CD4-positive, alpha-beta T cell (primary cell): ENCODE measurements at regions not wholly inside any gene's neighbourhood (a gene's known extent, or its start where the extent isn't known, plus 50 kb on each side); places are given as distances from the start of the nearest gene placed in this dataset.

Experiments
- ATAC-seq: fragments of 200-7000 bp; cut with Tn5 transposase; one replicate; pipeline ENCODE4 v1.10.0; 2022; ENCODE audit warnings: mild to moderate bottlenecking; ENCODE audit not compliant: poor library complexity
- CTCF ChIA-PET: fragments of 350-600 bp; sonication (Branson Sonifier 250); formaldehyde crosslinking; loops from one replicate; lab custom pipeline; 2021; ENCODE audit warnings: antibody characterized with exemption, inconsistent platforms; lab: Charles Lee
- POLR2A ChIA-PET: fragments of 350-600 bp; sonication (Branson Sonifier 250); formaldehyde crosslinking; loops from one replicate; lab custom pipeline; 2021; ENCODE audit warnings: antibody characterized with exemption, inconsistent platforms; lab: Charles Lee
- DNase-seq, 14 experiments: peaks; one replicate each; pipeline ENCODE4 v3.0.0-alpha.2; 2013 to 2020; ENCODE audit warnings: mixed read lengths in 2 of 14
- H3K27ac ChIP-seq, 2 donors: one replicate each; pipeline versions ENCODE4 v1.5.1 to v1.7.0; 2013; ENCODE audit warnings: low read length in 2 of 2, low read depth in 1 of 2, mild to moderate bottlenecking in 1 of 2
- H3K27me3 ChIP-seq, 2 experiments: 1 replicate in 1 of 2; 2 replicates in 1 of 2; pipeline versions ENCODE4 v1.6.1 to v1.7.0; 2013; ENCODE audit warnings: low read length in 2 of 2, control low read depth in 1 of 2, mild to moderate bottlenecking in 1 of 2, moderate library complexity in 1 of 2; ENCODE audit not compliant: insufficient read depth in 2 of 2, control insufficient read depth in 1 of 2
- H3K36me3 ChIP-seq: one replicate; pipeline ENCODE4 v1.6.1; 2013; ENCODE audit warnings: low read length, control low read depth; ENCODE audit not compliant: insufficient read depth
- H3K4me1 ChIP-seq: one replicate; pipeline ENCODE4 v1.6.1; 2013; ENCODE audit warnings: low read length, control low read depth; ENCODE audit not compliant: insufficient read depth
- H3K4me3 ChIP-seq: one replicate; pipeline ENCODE4 v1.5.1; 2013; ENCODE audit warnings: mild to moderate bottlenecking, low read length, moderate library complexity
- H3K9me3 ChIP-seq, 2 experiments: 1 replicate in 1 of 2; 2 replicates in 1 of 2; pipeline versions ENCODE4 v1.6.1 to v1.7.0; 2013; ENCODE audit warnings: low read length in 2 of 2, mild to moderate bottlenecking in 2 of 2, control low read depth in 1 of 2, moderate library complexity in 1 of 2; ENCODE audit not compliant: control insufficient read depth in 1 of 2, insufficient read depth in 1 of 2
- H3K27ac Mint-ChIP-seq: one replicate; pipeline ENCODE4 v1.8.0; 2020; ENCODE audit warnings: mixed read lengths
- H3K27me3 Mint-ChIP-seq: one replicate; pipeline ENCODE4 v1.8.0; 2021; ENCODE audit warnings: mixed read lengths
- H3K36me3 Mint-ChIP-seq: one replicate; pipeline ENCODE4 v1.8.0; 2021; ENCODE audit warnings: low read depth, mixed read lengths
- H3K4me1 Mint-ChIP-seq: one replicate; pipeline ENCODE4 v1.8.0; 2021; ENCODE audit warnings: low read depth, mixed read lengths
- H3K4me3 Mint-ChIP-seq: one replicate; pipeline ENCODE4 v1.8.0; 2020; ENCODE audit warnings: mild to moderate bottlenecking, mixed read lengths
- H3K9me3 Mint-ChIP-seq: one replicate; pipeline ENCODE4 v1.8.0; 2020; ENCODE audit warnings: mixed read lengths
- CTCF ChIP-seq: fragments of 200-600 bp; IDR thresholded peaks from one replicate; pipeline ENCODE4 v1.8.0; 2022; ENCODE audit warnings: antibody characterized with exemption, mild to moderate bottlenecking
- intact Hi-C, 2 experiments: fragments of 100-400 bp; cut with DNase I in 1 of 2; cut with micrococcal nuclease in 1 of 2; formaldehyde crosslinking; loops; one replicate each; pipeline versions ENCODE4 v1.15.1 to v1.9.0; 2023 to 2025; cut with DNase I, micrococcal nuclease

GRCh38 chr6:9467741-9468140, 947.1 kb downstream of the TFAP2A start:
- no peak for DNase-seq
- Histone ChIP-seq H3K9me3 (no peaks in the 10 kb centered on the region), H3K4me3 (no peak overlapping the region), H3K27me3 (no peaks in the 10 kb centered on the region), H3K27ac (no peak overlapping the region), H3K36me3 (no peaks in the 10 kb centered on the region), H3K4me1 (no peaks in the 10 kb centered on the region)
- no peak for ATAC-seq
- peaks cover 6% of the 10 kb centered on the region for H3K27me3 Mint-ChIP-seq
- intact Hi-C loops = no loop called here
- ChIA-PET POLR2A (no interaction called here), CTCF (no interaction called here)
- H3K4me3 Mint-ChIP-seq = no peak overlapping the region
- H3K9me3 Mint-ChIP-seq = peaks cover 7% of the 10 kb centered on the region
- H3K4me1 Mint-ChIP-seq = no peaks in the 10 kb centered on the region
- no peak for TF ChIP-seq CTCF
- H3K27ac Mint-ChIP-seq = no peak overlapping the region
- no peaks in the 10 kb centered on the region for H3K36me3 Mint-ChIP-seq

GRCh38 chr6:9464583-9464982, 950.3 kb downstream of the TFAP2A start:
- Histone ChIP-seq H3K4me3 (no peak overlapping the region), H3K27me3 (no peaks in the 10 kb centered on the region), H3K27ac (no peak overlapping the region), H3K9me3 (no peaks in the 10 kb centered on the region), H3K4me1 (no peaks in the 10 kb centered on the region), H3K36me3 (no peaks in the 10 kb centered on the region)
- no peak for ATAC-seq
- H3K27ac Mint-ChIP-seq = no peak overlapping the region
- no peaks in the 10 kb centered on the region for H3K27me3 Mint-ChIP-seq
- H3K9me3 Mint-ChIP-seq = peaks cover 2% of the 10 kb centered on the region
- intact Hi-C loops = no loop called here
- ChIA-PET POLR2A (no interaction called here), CTCF (no interaction called here)
- no peaks in the 10 kb centered on the region for H3K4me1 Mint-ChIP-seq
- TF ChIP-seq CTCF = no peak
- H3K4me3 Mint-ChIP-seq = no peak overlapping the region
- no peaks in the 10 kb centered on the region for H3K36me3 Mint-ChIP-seq
- DNase-seq = no peak

- H3K4me3 Mint-ChIP-seq = no peak overlapping the region
- no peak overlapping the region for H3K27ac Mint-ChIP-seq
- no peaks in the 10 kb centered on the region for H3K36me3 ChIP-seq
- POLR2A ChIA-PET = no interaction called here
- H3K4me3 ChIP-seq = no peak overlapping the region
- ATAC-seq (no peak), DNase-seq (no peak)
- no peaks in the 10 kb centered on the region for H3K4me1 ChIP-seq
- H3K9me3 Mint-ChIP-seq = peaks cover 2% of the 10 kb centered on the region
- no peaks in the 10 kb centered on the region for H3K9me3 ChIP-seq
- no peak overlapping the region for H3K27ac ChIP-seq
- intact Hi-C loops = no loop called here
- H3K27me3 Mint-ChIP-seq = no peaks in the 10 kb centered on the region
- H3K4me1 Mint-ChIP-seq = no peaks in the 10 kb centered on the region
- no peak for TF ChIP-seq CTCF
- no peaks in the 10 kb centered on the region for H3K36me3 Mint-ChIP-seq
- CTCF ChIA-PET = no interaction called here
- no peaks in the 10 kb centered on the region for H3K27me3 ChIP-seq
Observed at GRCh38 chr6:9463311-9463710, 951.6 kb downstream of the TFAP2A start.
